HG03139 (cell line): ENCODE measurements at regions not wholly inside any gene's neighbourhood (a gene's known extent, or its start where the extent isn't known, plus 50 kb on each side); places are given as distances from the start of the nearest gene placed in this dataset.

Experiments
- ATAC-seq: cut with Tn5 transposase; IDR thresholded peaks from one replicate; pipeline ENCODE4 v1.9.1; 2021; ENCODE audit not compliant: unreplicated experiment

DNA sequence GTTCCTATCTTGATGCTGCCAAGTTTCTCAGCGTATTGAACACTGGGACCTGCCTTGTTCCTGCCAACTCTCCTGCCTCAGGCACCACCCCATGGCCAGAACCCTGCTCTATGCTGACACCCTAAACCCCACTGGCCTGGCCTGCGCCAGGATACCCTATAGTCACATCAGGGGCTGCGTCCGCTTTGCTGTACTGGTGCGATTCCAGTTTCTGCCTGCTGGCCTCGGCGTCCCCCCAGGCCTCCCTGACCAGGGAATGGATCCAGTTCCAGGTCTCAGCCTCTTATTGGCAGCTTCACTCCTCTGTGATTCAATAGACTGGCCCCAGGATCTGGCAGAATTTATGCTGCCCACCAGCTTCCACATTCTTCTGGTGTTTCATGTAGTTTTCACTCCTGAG lies 55.0 kb downstream of the GPR6 start:
- no peak for ATAC-seq

DNA sequence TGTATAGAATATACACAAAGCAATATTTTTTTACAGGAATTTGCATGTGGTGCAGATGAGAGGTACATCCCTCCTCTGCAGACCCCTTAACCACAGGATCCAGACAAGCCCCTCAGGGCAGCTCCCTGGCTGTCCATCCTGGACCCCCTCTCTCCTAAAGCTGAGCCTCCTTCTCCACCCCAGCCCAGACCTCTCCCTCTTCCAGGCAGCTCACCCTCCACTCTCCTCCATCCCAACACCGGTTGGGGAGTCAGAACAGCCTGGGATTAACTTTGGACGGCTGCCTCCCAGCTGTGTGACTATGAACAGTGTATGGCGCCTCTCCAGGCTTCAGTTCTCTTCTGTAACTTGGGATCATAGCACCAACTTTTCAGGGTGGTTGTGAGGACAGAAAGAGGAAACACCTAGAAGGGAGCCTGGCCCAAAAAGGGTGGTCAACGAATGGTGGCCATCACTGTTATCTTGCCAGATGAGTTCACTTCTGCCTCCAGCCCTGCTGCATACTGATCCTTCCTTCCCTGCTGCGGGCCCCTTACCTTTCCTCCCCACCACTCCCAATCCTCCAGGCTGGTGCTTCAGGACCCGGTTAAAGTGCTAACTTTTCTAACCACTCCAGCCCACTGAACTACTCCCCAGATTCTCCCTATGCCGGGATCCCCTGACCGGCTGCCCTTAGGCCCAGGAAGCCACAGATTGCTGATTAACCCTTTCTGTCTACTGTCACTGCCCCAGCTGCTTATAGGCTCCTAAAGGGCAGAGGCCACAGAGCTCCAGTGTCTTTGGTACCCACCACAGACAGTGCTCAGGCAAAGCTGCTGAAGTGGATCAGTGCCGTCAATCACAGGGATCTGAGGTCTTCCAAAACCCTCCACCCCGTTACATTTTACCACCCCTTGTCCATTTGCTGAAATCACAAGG lies 55.9 kb downstream of the GPR6 start:
- ATAC-seq: no peak

DNA sequence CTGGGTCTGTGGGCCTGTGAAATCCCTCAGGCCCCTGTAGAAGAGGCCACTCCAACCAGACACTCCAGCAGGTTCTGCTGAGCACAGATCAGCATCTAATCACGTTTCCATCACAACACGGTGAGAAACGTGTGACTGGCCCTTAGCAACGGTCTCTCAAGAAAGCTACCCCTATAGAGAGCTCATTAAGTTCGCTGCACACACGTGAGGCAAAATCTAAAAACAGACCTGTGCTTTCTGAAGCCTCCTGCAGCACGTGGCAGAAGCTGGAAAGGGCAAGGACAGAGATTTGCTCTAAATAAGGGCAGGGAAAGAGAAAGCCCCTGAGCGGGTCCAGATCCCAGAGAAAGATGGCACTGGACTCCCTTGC lies 56.5 kb downstream of the GPR6 start:
- ATAC-seq: no peak

DNA sequence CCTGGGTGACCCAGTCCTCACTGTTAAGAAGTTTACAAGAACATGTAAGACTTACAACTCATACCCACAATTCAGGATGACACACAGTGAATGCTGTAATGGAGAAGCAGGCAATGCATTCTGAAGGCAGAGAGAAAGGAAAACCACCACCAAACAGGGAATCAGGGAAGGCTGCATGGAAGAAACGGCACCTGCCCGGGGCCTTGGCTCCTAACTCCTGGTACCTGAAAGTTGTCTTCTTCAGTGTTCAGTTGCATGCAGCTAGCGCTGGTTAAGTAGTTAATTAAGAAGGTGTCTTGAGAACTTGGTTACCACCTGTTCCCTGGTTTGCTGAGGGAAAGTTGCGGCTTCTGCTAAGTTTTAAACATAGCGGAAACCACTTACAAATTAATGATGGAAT lies 57.2 kb downstream of the GPR6 start:
- no peak for ATAC-seq

DNA sequence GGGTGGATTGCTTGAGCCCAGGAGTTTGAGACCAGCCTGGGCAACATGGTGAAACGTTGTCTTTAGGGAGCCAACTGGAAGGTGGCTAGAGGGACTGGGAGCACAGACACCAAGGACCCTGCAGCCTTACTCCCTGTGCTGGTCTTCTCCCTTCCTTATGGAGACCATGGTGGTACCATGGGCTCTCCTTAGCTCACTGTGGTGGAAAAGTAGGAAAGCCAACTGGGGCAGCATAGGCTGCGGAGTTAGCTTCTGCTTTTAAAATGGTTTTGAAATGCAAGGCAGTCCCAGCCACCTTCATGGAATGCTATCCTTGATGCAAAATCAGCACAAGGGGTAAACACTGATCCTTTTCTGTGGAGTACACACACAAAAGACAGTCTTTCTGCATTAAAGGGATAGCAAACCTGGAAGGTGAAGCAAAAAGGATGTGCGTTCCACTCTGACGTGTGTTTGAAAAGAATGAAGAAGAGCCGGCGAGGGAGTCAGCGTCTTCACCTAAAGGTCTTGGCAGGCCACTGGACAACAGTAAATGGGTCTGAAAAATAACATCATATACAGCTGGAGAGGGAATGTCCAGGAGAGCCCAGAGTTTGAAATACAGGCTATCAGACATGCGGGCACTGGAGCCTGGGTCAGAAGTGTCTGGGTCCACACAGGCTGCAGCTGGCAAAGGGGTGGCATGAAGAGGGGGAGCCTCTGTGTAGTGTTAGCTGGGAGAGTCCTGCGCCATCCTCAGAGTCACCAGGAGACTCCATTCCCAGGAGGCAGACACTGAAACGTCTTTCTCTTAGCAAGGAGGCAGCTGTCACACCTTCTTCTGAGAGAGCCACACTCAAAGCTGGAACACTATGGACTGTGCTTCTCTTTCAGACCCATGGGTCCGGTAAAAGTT lies 58.5 kb downstream of the GPR6 start:
- no peak for ATAC-seq

DNA sequence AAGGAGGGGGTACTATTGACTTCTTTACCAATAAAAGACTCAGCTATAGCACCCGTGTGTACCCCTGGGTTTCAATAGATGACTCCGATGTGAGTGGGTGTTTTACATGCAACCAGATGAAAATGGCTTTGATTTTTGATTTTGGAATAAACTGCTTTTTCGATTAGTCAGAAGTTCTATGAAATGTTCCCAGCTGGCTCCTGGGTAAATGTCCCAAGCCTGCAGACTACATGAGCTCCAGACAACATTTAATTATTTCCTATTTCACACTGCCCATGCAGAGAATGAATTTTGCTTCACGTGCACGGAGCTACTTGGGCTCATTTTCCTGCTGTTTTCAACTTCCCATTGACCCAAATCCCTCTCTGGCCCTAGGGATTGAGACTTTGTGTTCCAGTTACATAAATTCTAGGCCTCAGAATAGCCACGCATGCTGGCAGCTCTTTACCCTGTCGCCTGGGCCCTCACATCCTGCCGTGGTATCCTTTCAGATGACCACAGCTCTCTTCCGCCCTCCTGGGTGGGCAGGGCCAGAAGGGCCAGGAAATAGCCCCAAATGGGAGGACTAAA lies 59.7 kb downstream of the GPR6 start:
- ATAC-seq: no peak

DNA sequence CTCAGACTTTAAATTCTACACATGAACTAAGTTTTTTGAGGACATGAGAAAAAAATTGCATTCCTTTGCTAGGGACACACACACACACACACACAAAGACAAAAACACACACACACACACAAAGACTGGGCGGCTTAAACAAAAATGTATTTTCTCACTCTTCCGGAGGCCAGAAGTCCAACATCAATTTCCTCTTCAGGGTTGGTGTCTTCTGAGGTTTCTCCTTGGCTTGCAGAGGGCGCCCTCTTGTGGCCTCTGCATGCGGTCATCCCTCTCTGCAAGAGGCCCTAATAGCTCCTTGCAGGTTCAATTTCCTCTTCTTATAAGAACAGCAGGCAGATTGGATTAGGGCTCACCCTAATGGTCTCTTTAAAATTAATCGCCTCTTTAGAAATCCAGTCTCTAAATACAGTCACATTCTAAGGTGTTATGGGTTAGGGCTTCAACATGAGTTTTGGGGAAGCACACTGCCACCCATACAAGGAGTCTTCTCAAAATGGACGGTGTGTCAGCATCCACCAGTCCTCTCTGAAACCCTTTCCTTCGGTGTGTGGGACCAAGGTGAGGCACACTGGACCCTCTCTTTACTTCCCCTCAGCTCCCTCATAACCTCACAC lies 61.4 kb downstream of the GPR6 start:
- peak; percentile 71 for ATAC-seq

DNA sequence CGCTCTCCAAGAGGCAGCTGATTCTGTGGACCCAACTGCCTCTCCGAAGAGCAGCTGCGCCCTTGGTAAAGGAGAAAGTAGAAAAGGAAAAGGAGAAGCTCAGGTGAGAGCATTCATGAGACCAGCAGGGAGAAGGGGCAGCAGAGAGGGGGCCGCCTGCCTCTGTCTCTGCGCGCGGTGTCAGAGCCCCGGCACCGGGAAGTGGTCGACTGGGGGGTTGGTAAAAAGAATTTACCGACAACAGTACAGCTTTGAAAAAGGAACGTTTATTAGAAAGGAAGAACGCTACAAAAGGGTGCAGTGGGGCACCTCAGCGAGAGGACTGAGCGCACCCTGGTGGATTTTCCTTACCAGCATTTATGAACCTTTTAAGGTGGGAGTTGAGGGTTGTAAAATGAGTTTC lies 61.9 kb downstream of the GPR6 start:
- peak; percentile 40 for ATAC-seq

DNA sequence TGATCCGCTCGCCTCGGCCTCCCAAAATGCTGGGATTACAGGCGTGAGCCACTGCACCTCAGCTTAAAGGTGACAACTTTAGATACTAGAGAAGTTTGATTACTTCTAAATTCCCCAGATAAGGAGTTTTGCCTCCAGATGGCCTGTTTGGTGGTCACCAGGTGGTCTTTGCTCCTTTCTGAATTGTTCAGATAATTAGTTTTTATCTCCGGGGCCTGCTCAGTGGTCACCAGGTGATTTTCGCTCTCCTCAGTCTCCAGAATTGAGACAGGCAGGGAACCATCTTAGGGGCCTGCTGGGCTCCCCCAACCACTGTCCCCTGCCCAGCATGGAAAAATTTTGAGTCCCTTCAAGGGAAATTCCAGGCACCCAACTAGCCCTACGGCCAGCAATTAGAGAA lies 62.6 kb downstream of the GPR6 start:
- no peak for ATAC-seq

DNA sequence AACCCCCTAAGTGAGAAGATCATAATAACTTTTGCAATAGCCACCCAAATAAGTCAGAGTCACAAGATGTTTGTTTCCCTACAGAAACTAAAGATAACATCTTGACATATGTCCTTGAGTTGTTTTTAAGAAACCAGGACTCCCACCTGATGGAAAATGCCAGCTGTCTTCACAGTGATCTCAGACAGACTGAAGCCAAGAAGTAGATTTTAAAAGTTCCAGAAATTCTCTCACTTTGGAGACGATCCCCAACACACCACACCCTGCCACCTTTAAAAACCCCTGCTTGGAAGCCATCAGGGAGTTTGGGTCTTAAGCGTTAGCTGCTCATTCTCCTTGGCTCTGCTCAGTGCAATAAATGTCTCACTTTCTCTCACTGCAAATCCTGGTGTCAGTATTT lies 63.0 kb downstream of the GPR6 start:
- ATAC-seq: no peak

DNA sequence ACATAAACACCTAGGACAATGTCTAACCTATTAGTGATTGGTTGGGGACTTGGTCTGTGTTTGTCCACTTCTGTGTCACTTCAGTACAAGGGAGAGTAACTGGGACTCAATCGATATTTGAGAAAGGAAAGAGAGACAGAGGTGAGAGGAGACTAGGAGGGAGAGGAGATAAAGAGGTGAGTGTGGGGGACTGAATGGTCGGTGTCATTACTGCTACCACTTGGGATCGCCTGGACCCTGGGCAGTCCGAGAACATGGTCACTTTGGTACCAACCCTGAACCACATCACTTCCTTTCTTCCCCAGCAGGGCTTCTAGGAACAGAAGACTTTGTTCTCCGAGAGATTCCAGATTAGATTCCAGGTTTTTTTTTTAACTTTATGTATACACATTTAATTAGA lies 63.7 kb downstream of the GPR6 start:
- ATAC-seq: no peak

DNA sequence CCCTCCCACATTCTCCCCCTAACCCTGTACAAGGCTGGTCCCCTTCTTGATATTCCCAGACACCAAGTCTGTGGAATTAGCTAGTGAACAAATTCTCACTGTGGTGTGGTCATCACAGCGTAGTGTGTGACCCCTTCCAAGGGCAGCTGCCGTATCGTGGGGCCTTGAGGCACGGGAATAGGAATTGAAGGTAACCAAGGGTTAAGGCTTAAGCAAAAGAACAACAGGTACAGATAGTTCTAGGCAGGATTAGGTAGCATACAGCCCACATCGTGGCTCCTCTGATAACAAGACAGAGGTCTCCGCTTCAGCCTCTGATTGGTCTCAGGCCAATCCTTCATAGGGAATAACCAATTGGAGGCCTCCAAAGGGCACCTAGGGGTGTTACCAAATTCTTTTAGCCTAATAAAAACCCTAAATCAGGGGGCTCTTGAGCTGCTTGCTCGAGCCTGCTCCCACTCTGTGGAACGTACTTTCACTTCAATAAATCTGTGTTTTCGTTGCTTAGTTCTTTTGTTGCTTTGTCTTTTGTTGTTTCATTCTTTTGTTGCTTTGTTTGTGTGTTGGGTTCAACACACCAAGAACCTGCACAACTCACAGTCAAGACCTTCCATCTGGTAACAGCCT lies 64.7 kb downstream of the GPR6 start:
- no peak for ATAC-seq

DNA sequence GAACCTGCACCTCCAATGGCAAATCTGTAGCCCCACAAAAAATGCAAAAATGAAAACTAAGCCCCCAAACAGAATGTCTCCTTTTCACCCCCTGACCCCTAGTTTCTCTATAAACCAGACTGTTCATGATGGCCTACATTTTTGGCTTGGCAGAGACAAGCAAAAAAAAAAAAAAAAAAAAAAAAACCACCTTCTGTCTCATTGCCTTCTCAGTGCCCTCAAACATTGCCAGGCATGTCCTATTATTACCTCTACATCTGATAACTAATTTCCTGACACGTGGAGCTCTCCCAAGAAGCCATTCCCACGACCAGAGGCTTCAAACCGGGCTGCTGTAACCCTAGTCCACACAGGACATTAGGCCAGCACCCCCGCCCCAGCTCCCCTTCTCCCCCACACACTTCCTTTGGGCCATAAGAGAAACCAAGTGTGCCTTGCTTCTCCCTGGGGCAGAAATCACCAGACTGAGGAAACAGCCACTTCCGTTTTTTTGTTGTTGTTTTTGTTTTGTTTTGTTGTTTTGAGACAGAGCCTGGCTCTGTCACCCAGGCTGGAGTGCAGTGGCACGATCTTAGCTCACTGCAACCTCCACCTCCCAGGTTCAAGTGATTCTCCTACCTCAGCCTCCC lies 65.4 kb downstream of the GPR6 start:
- no peak for ATAC-seq

DNA sequence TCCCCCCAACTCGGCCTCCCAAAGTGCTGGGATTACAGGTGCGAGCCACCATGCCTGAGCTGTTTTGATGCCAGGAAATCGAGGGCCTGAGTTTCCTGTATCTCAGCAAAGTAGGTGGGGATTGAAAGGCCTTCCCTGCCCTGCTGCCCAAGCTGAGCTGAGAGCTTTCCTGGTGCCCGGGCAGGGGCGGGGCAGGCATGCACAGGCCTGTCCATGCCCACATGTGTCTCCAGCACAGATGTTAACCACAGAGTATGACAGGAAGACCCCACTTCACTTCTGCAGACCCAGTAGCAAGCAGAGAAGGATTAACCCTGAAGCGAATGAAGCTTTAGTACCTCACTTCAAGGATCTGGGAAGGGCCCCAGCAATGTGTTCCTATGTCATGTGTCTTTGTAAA lies 66.0 kb downstream of the GPR6 start:
- ATAC-seq: no peak

DNA sequence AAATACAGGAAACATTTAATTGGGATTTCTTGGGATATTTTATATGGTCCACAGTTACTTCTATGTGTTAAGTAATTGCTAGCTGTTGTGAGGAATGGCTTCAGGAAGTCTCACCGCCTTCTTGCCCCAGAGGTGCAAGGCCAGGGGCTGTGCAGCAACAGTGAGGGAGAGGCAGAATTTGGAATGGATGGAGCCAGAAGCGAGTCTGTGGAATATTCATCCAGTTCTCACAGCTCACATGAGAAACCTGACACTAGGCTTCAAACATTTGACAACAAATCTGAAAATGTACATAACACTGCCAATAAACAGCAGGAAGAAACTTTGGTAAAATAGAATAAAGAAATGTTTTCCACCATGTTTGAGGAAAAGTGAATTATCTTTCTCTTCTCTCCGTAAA lies 66.5 kb downstream of the GPR6 start:
- no peak for ATAC-seq

DNA sequence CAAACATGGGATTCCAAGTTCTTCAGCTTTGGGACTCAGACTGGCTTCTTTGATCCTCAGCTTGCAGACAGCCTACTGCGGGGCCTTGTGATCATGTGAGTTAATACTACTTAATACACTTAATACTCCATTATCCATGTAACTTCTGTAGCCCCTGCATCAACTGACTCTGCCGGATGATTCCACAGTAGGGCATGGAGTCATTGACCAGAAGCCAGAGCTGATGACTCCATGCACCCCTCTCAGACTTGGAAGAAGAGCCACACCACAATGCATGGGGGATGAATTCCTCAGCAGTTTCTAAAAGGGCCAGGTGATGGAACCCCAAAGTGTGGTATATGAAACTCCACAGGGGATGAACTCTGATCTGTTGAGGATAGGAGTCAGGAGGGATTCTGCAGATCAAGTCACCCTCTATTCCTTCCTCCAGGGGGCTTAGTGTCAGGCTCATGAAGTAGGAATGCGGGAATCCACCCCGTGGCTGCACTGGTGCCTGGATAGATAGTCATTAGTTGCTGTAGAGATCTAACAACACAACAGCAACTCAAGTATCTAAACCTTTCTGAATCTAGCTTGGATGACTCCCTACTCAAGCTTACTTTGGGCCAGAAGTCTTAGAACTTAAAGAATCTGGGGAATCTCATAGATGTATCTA lies 70.2 kb downstream of the GPR6 start:
- ATAC-seq: no peak

DNA sequence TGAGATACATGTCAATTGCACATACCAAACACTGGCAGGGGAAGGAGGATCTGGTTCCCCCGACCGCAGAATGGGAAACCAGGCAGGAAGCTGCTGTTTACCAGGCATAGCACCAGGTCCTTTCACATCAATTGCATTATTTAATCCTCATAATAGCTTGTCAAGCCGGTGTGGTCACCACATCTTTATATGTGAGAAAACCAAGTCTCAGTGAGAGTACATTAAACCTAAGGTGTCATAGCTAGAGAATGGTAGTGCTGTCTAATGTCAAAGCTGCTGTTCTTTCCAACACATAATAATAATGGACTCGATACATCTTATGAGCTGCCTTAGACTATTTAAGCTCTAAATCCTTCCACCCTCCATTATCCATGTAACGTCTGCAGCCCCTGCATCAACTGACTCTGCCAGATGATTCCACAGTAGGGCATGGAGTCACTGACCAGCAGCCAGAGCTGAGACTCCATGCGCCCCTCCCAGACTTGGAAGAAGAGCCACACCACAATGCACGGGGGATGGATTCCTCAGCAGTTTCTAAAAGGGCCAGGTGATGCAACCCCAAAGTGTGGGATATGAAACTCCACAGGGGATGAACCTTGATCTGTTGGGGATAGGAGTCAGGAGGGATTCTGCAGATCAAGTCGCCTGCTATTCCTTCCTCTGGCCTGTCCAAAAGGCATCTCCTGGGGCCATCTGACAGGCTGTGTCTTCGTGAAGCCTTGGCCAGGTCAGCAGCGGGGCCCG lies 71.8 kb downstream of the GPR6 start:
- no peak for ATAC-seq
